Left hindlimb (tissue), 1 donor: ENCODE measurements at regions not wholly inside any gene's neighbourhood (a gene's known extent, or its start where the extent isn't known, plus 50 kb on each side); places are given as distances from the start of the nearest gene placed in this dataset.
"Not testable (repeated sequence)": the region's sequence is repeated elsewhere in the genome, so short reads cannot be mapped to it uniquely, and the experiment has no call there.

Source experiments
- DNase-seq: peaks from one replicate; pipeline ENCODE4 v3.0.0-alpha.2; 2018

- no peak for DNase-seq
Observed at GRCh38 chr13:64088491-64088890, 2672.8 kb upstream of the PCDH20 start.

- DNase-seq, result no peak
Observed at GRCh38 chr13:64087624-64088023, 2672.0 kb upstream of the PCDH20 start.

GRCh38 chr13:64083811-64084210 lies 2668.2 kb upstream of the PCDH20 start:
- no peak for DNase-seq

GRCh38 chr13:64083396-64083795 lies 2667.7 kb upstream of the PCDH20 start:
- no peak for DNase-seq

GRCh38 chr13:64078480-64078936 lies 2662.9 kb upstream of the PCDH20 start:
- DNase-seq, result no peak

GRCh38 chr13:64078025-64078424 lies 2662.4 kb upstream of the PCDH20 start:
- DNase-seq, result no peak

GRCh38 chr13:64077132-64077835 lies 2661.6 kb upstream of the PCDH20 start:
- not testable (repeated sequence) for DNase-seq

- no peak for DNase-seq
Observed at GRCh38 chr13:64075543-64076271, 2660.1 kb upstream of the PCDH20 start.

GRCh38 chr13:64074971-64075474 lies 2659.4 kb upstream of the PCDH20 start:
- DNase-seq, result no peak

- DNase-seq, result no peak
Observed at GRCh38 chr13:64073203-64073602, 2657.6 kb upstream of the PCDH20 start.

- DNase-seq, result no peak
Observed at GRCh38 chr13:64071352-64071751, 2655.7 kb upstream of the PCDH20 start.

GRCh38 chr13:64069892-64070291 lies 2654.2 kb upstream of the PCDH20 start:
- no peak for DNase-seq

- no peak for DNase-seq
Observed at GRCh38 chr13:64066711-64067110, 2651.1 kb upstream of the PCDH20 start.

GRCh38 chr13:64061649-64062048 lies 2646.0 kb upstream of the PCDH20 start:
- DNase-seq, result no peak

- no peak for DNase-seq
Observed at GRCh38 chr13:64057372-64058020, 2641.8 kb upstream of the PCDH20 start.

GRCh38 chr13:64054321-64054720 lies 2638.7 kb upstream of the PCDH20 start:
- DNase-seq, result no peak

GRCh38 chr13:64052521-64052920 lies 2636.9 kb upstream of the PCDH20 start:
- no peak for DNase-seq

- no peak for DNase-seq
Observed at GRCh38 chr13:64051278-64051677, 2635.6 kb upstream of the PCDH20 start.

- no peak for DNase-seq
Observed at GRCh38 chr13:64041296-64041695, 2625.6 kb upstream of the PCDH20 start.

- no peak for DNase-seq
Observed at GRCh38 chr13:64033921-64034320, 2618.3 kb upstream of the PCDH20 start.

GRCh38 chr13:64029343-64030093 lies 2613.9 kb upstream of the PCDH20 start:
- DNase-seq, result no peak

GRCh38 chr13:64028551-64028950 lies 2612.9 kb upstream of the PCDH20 start:
- no peak for DNase-seq

GRCh38 chr13:64020126-64020525 lies 2604.5 kb upstream of the PCDH20 start:
- no peak for DNase-seq
